Astrocyte (in vitro differentiated cells and primary cell): ENCODE measurements at regions not wholly inside any gene's neighbourhood (a gene's known extent, or its start where the extent isn't known, plus 50 kb on each side); places are given as distances from the start of the nearest gene placed in this dataset.

Experiments used
- DNase-seq: peaks from one replicate; pipeline ENCODE4 v3.0.0-alpha.2; 2010; ENCODE audit warnings: low read depth
- FAIRE-seq: peaks from 2 replicates; lab custom pipeline; 2011; peaks lifted over from hg19 to GRCh38; lab: Jason Lieb, UNC
- H2AFZ ChIP-seq: 2 replicates; pipeline ENCODE4 v1.6.0; 2012; ENCODE audit warnings: low read depth, low read length, inconsistent platforms
- H3K27ac ChIP-seq: 2 replicates; pipeline ENCODE4 v1.5.1; 2011; ENCODE audit warnings: low read depth, low read length, inconsistent platforms
- H3K27me3 ChIP-seq: 2 replicates; pipeline ENCODE4 v1.6.0; 2011; ENCODE audit warnings: low read length, inconsistent platforms; ENCODE audit not compliant: insufficient read depth
- H3K36me3 ChIP-seq: 2 replicates; pipeline ENCODE4 v1.5.1; 2011; ENCODE audit warnings: low read length, inconsistent platforms; ENCODE audit not compliant: insufficient read depth
- H3K4me1 ChIP-seq: 2 replicates; pipeline ENCODE4 v1.5.1; 2011; ENCODE audit warnings: low read length, inconsistent platforms; ENCODE audit not compliant: insufficient read depth
- H3K4me2 ChIP-seq: 2 replicates; pipeline ENCODE4 v1.6.0; 2012; ENCODE audit warnings: low read length, inconsistent platforms
- H3K4me3 ChIP-seq: 2 replicates; pipeline ENCODE4 v1.5.1; 2011; ENCODE audit warnings: low read depth, mild to moderate bottlenecking, low read length, inconsistent platforms; ENCODE audit not compliant: insufficient read depth
- H3K79me2 ChIP-seq: 2 replicates; pipeline ENCODE4 v1.6.0; 2012; ENCODE audit warnings: mild to moderate bottlenecking, low read length, inconsistent platforms; ENCODE audit not compliant: insufficient read depth
- H3K9ac ChIP-seq: 2 replicates; pipeline ENCODE4 v1.6.0; 2012; ENCODE audit warnings: mild to moderate bottlenecking, low read length, inconsistent platforms
- H3K9me3 ChIP-seq: 2 replicates; pipeline ENCODE4 v1.5.1; 2012; ENCODE audit warnings: low read depth, mild to moderate bottlenecking, low read length, inconsistent platforms; ENCODE audit not compliant: insufficient read depth
- H4K20me1 ChIP-seq: 2 replicates; pipeline ENCODE4 v1.6.0; 2012; ENCODE audit warnings: low read length, inconsistent platforms; ENCODE audit not compliant: insufficient read depth
- H3K27ac Mint-ChIP-seq: one replicate; pipeline ENCODE4 v1.8.0; 2021; ENCODE audit warnings: mild to moderate bottlenecking, mixed read lengths; ENCODE audit not compliant: unreplicated experiment
- H3K27me3 Mint-ChIP-seq: one replicate; pipeline ENCODE4 v1.8.0; 2021; ENCODE audit warnings: low read depth, mixed read lengths; ENCODE audit not compliant: unreplicated experiment
- H3K36me3 Mint-ChIP-seq: one replicate; pipeline ENCODE4 v1.8.0; 2021; ENCODE audit warnings: low read depth, mixed read lengths; ENCODE audit not compliant: unreplicated experiment
- H3K4me1 Mint-ChIP-seq: one replicate; pipeline ENCODE4 v1.8.0; 2021; ENCODE audit warnings: low read depth, mixed read lengths; ENCODE audit not compliant: unreplicated experiment
- H3K4me3 Mint-ChIP-seq: one replicate; pipeline ENCODE4 v1.8.0; 2021; ENCODE audit warnings: mild to moderate bottlenecking, moderate library complexity, mixed read lengths; ENCODE audit not compliant: unreplicated experiment
- H3K9me3 Mint-ChIP-seq: one replicate; pipeline ENCODE4 v1.8.0; 2021; ENCODE audit warnings: mild to moderate bottlenecking, mixed read lengths; ENCODE audit not compliant: unreplicated experiment
- EZH2 ChIP-seq: IDR thresholded peaks from 2 replicates; pipeline ENCODE4 v1.6.1; 2012; ENCODE audit warnings: mild to moderate bottlenecking, low read length, inconsistent platforms; ENCODE audit not compliant: insufficient read depth
- TF ChIP-seq, protein P1 (sequence below): IDR thresholded peaks from 2 replicates; pipeline ENCODE4 v1.5.1; 2011; ENCODE audit warnings: low read depth, mild to moderate bottlenecking, inconsistent platforms, low read length, moderate library complexity; ENCODE audit not compliant: insufficient read depth

DNA sequence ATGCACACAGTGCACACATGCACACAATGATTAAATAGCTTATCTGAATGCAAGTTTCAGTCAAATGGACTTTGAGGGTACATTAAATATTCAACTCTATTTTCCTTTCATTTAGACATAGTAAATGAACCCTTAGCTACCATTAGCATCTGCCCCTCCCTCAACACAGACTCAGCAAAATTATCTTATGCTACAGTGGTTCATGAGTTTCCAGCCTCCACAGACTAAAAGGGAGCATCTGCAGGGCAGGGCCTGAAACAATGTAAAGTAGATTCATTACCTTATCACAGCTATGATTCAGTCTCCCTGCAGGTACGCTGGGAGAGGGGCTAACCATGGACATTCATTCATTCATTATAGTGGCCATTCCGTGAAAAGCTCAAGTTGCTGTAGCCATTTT is 329.1 kb downstream of the VGLL3 start:
- Histone ChIP-seq H3K27me3 (no peaks in the 10 kb centered on the region), H3K4me3 (no peak overlapping the region), H3K4me2 (no peak overlapping the region), H3K9me3 (no peaks in the 10 kb centered on the region), H3K27ac (no peak overlapping the region), H3K79me2 (no peaks in the 10 kb centered on the region), H2AFZ (no peak overlapping the region), H4K20me1 (no peaks in the 10 kb centered on the region), H3K9ac (no peak overlapping the region), H3K4me1 (no peaks in the 10 kb centered on the region), H3K36me3 (no peaks in the 10 kb centered on the region)
- Mint-ChIP-seq H3K27me3 (no peaks in the 10 kb centered on the region), H3K9me3 (no peaks in the 10 kb centered on the region), H3K27ac (no peak overlapping the region), H3K36me3 (no peaks in the 10 kb centered on the region), H3K4me1 (no peaks in the 10 kb centered on the region), H3K4me3 (no peak overlapping the region)
- FAIRE-seq (no peak), DNase-seq (no peak)
- TF ChIP-seq, protein P1, sequence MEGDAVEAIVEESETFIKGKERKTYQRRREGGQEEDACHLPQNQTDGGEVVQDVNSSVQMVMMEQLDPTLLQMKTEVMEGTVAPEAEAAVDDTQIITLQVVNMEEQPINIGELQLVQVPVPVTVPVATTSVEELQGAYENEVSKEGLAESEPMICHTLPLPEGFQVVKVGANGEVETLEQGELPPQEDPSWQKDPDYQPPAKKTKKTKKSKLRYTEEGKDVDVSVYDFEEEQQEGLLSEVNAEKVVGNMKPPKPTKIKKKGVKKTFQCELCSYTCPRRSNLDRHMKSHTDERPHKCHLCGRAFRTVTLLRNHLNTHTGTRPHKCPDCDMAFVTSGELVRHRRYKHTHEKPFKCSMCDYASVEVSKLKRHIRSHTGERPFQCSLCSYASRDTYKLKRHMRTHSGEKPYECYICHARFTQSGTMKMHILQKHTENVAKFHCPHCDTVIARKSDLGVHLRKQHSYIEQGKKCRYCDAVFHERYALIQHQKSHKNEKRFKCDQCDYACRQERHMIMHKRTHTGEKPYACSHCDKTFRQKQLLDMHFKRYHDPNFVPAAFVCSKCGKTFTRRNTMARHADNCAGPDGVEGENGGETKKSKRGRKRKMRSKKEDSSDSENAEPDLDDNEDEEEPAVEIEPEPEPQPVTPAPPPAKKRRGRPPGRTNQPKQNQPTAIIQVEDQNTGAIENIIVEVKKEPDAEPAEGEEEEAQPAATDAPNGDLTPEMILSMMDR: no peak
- TF ChIP-seq EZH2: no peak

DNA sequence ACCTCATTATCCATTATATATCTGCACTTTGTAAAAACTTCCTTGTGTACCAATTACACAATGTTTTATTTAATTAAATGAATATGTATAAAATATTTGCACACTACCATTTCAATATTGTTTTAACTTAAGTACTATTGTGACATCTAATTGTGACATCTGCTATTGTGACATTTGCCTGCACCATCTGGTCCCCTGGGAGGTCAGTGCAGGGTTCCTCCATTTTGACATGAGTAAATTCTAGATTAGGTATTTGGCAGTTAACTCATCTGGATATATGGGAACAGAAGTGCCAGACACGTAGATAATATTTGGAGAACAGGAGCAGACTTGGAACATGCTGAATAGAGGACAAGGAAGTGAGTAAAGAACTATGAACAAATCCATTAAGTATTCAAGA is 332.1 kb downstream of the VGLL3 start:
- Histone ChIP-seq H2AFZ (no peak overlapping the region), H3K9ac (no peak overlapping the region), H3K4me1 (no peaks in the 10 kb centered on the region), H4K20me1 (no peaks in the 10 kb centered on the region), H3K79me2 (no peaks in the 10 kb centered on the region), H3K4me2 (no peak overlapping the region), H3K9me3 (no peaks in the 10 kb centered on the region), H3K27me3 (no peaks in the 10 kb centered on the region), H3K36me3 (no peaks in the 10 kb centered on the region), H3K4me3 (no peak overlapping the region), H3K27ac (no peak overlapping the region)
- no peaks in the 10 kb centered on the region for H3K4me1 Mint-ChIP-seq
- TF ChIP-seq, protein P1: no peak
- no peak for TF ChIP-seq EZH2
- FAIRE-seq: no peak
- H3K27ac Mint-ChIP-seq: no peak overlapping the region
- H3K27me3 Mint-ChIP-seq: no peaks in the 10 kb centered on the region
- no peak for DNase-seq
- H3K4me3 Mint-ChIP-seq: no peak overlapping the region
- H3K36me3 Mint-ChIP-seq: no peaks in the 10 kb centered on the region
- no peaks in the 10 kb centered on the region for H3K9me3 Mint-ChIP-seq

DNA sequence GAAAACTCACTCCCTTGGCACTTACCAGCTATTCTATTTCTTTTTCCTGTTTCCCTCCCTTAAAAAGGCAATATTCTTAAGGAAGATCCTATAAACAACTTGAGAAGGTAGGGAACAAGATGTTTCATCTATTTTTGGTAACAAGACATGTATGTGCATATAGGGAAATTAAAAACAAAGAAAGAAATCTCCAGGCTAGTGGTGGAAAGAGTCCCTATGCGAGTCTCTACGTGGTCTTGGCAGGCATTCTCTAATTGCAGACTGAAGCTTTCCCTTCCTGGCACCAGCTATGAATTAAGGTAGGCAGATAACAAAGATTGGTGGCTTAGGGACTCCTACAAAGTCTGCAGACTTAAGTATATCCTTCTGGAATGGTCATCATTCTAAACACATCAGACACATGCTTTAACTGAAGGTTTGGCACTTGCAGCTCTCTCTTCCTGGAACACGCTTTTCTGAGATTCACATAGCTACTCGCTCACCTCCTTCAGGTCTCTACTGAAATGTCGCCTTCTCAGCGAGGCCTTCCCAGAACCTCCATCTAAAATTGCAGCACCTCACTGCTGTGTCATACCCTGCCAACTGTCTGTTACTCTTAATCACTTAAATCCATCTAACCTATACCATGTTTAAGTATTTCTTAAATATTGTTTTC is 336.0 kb downstream of the VGLL3 start:
- Histone ChIP-seq H3K79me2 (no peaks in the 10 kb centered on the region), H3K27ac (no peak overlapping the region), H3K4me2 (no peak overlapping the region), H4K20me1 (no peaks in the 10 kb centered on the region), H3K9me3 (no peaks in the 10 kb centered on the region), H3K27me3 (no peaks in the 10 kb centered on the region), H3K36me3 (no peaks in the 10 kb centered on the region), H3K4me3 (no peak overlapping the region), H3K9ac (no peak overlapping the region), H2AFZ (no peak overlapping the region), H3K4me1 (no peaks in the 10 kb centered on the region)
- Mint-ChIP-seq H3K4me1 (no peaks in the 10 kb centered on the region), H3K4me3 (no peak overlapping the region), H3K27me3 (no peaks in the 10 kb centered on the region), H3K36me3 (no peaks in the 10 kb centered on the region), H3K9me3 (no peaks in the 10 kb centered on the region), H3K27ac (no peak overlapping the region)
- no peak for FAIRE-seq
- TF ChIP-seq EZH2: no peak
- TF ChIP-seq, protein P1: no peak
- no peak for DNase-seq
